ENCODE measurements at regions not wholly inside any gene's neighbourhood (a gene's known extent, or its start where the extent isn't known, plus 50 kb on each side); places are given as distances from the start of the nearest gene placed in this dataset.

- Mint-ChIP-seq H3K4me3 (no peak overlapping the region), H3K27ac (no peak overlapping the region), H3K9me3 (peaks cover 16% of the 10 kb centered on the region), H3K36me3 (no peaks in the 10 kb centered on the region), H3K4me1 (peaks cover 7% of the 10 kb centered on the region), H3K27me3 (ENCODE audit: low read depth) (no peaks in the 10 kb centered on the region)
- no peak for DNase-seq (ENCODE audit: low spot score in 2 of 2, unreplicated experiment in 2 of 2)
- TF ChIP-seq CTCF (IDR thresholded peaks at IDR 0.05; ENCODE audit: unreplicated experiment) = no peak
These were observed 170.1 kb upstream of the S1PR3 start for GRCh38 chr9:88821033-88821745.

DNA sequence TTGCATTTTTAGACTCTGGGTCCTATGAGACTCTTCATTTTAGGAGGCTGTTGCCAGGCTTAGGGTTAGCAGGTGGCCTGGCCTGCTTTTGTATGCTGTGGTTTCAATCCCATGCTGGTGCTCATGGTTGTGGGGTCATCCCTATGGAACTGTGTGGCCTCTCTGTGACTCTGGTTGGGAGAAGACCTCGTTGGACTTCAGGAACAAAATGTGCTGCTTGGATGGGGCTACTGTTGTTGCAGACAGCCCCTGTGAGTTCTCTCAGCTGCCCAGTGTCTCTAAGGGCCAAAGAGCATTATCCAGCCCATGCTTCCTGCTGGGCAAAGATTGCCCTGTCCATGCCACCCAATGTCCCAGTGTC lies 169.5 kb upstream of the S1PR3 start:
- H3K27ac Mint-ChIP-seq = no peak overlapping the region
- peaks cover 16% of the 10 kb centered on the region for H3K9me3 Mint-ChIP-seq
- peaks cover 11% of the 10 kb centered on the region for H3K4me1 Mint-ChIP-seq
- no peak for TF ChIP-seq CTCF (IDR thresholded peaks at IDR 0.05; ENCODE audit: unreplicated experiment)
- no peak for DNase-seq (ENCODE audit: low spot score in 2 of 2, unreplicated experiment in 2 of 2)
- H3K27me3 Mint-ChIP-seq (ENCODE audit: low read depth) = no peaks in the 10 kb centered on the region
- no peaks in the 10 kb centered on the region for H3K36me3 Mint-ChIP-seq
- no peak overlapping the region for H3K4me3 Mint-ChIP-seq

GRCh38 chr9:88824711-88825110 lies 166.6 kb upstream of the S1PR3 start:
- Mint-ChIP-seq H3K4me3 (no peak overlapping the region), H3K27ac (no peak overlapping the region), H3K4me1 (peaks cover 32% of the 10 kb centered on the region), H3K9me3 (peaks cover 16% of the 10 kb centered on the region), H3K27me3 (ENCODE audit: low read depth) (no peaks in the 10 kb centered on the region), H3K36me3 (no peaks in the 10 kb centered on the region)
- DNase-seq (ENCODE audit: low spot score in 2 of 2, unreplicated experiment in 2 of 2) = no peak
- TF ChIP-seq CTCF (IDR thresholded peaks at IDR 0.05; ENCODE audit: unreplicated experiment) = no peak

DNA sequence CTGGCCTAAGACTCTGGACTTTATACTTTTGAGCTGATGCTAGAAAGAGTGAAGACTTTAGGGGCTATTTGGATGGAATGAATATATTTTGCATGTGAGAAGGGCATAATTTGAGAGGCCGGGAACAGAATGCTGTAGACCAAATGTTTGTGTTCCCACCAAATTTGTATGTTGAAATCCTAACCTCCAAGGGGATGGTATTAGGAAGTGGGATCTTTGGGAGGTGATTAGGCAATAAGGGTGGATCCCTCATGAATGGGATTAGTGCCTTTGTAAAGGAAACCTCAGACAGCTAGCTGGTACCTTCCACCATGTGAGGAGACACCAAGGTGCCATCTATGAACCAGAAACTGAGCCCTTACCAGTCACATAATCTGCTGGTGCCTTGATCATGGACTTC lies 165.1 kb upstream of the S1PR3 start:
- H3K9me3 Mint-ChIP-seq = peaks cover 14% of the 10 kb centered on the region
- peaks cover 36% of the 10 kb centered on the region for H3K4me1 Mint-ChIP-seq
- TF ChIP-seq CTCF (IDR thresholded peaks at IDR 0.05; ENCODE audit: unreplicated experiment) = no peak
- no peaks in the 10 kb centered on the region for H3K36me3 Mint-ChIP-seq
- H3K27me3 Mint-ChIP-seq (ENCODE audit: low read depth) = no peaks in the 10 kb centered on the region
- H3K27ac Mint-ChIP-seq = no peak overlapping the region
- H3K4me3 Mint-ChIP-seq = no peak overlapping the region
- DNase-seq (ENCODE audit: low spot score in 2 of 2, unreplicated experiment in 2 of 2) = no peak

- H3K27ac Mint-ChIP-seq = no peak overlapping the region
- DNase-seq (ENCODE audit: low spot score in 2 of 2, unreplicated experiment in 2 of 2) = no peak
These were observed 164.5 kb upstream of the S1PR3 start for GRCh38 chr9:88826771-88827181.

More at GRCh38 chr9:88826771-88827181, 164.5 kb upstream of the S1PR3 start:
- no peak for TF ChIP-seq CTCF (IDR thresholded peaks at IDR 0.05; ENCODE audit: unreplicated experiment)
- Mint-ChIP-seq H3K4me3 (no peak overlapping the region), H3K4me1 (peaks cover 37% of the 10 kb centered on the region), H3K36me3 (no peaks in the 10 kb centered on the region), H3K27me3 (ENCODE audit: low read depth) (no peaks in the 10 kb centered on the region), H3K9me3 (peaks cover 8% of the 10 kb centered on the region)
